ENCODE measurements at regions not wholly inside any gene's neighbourhood (a gene's known extent, or its start where the extent isn't known, plus 50 kb on each side); places are given as distances from the start of the nearest gene placed in this dataset.

GRCh38 chr2:221336967-221337366, 235.1 kb downstream of the EPHA4 start:
- no peak overlapping the region for H2BK5ac ChIP-seq (ENCODE audit: insufficient read length, low read length)
- H3K9me3 Mint-ChIP-seq: peaks cover under 1 to 3% of the 10 kb centered on the region in 2 experiments; a peak in 3 of 5 replicates
- no peak overlapping the region for H3K4ac ChIP-seq (ENCODE audit: low read depth, low read length)
- H3K27ac Mint-ChIP-seq: no peak overlapping the region
- H3K23ac ChIP-seq (ENCODE audit: insufficient read length, low read depth, low read length): no peak overlapping the region
- H3K23me2 ChIP-seq (ENCODE audit: insufficient read length, low read depth, low read length, poor library complexity, severe bottlenecking): no peaks in the 10 kb centered on the region
- H4K8ac ChIP-seq (replicated peaks; ENCODE audit: insufficient read length, low read depth, low read length): no peak overlapping the region
- no peak overlapping the region for H2BK120ac ChIP-seq (ENCODE audit: low read depth, low read length, poor library complexity, severe bottlenecking)
- no peak overlapping the region for H2AK5ac ChIP-seq (ENCODE audit: insufficient read length, low read length)
- no peak overlapping the region for H2BK20ac ChIP-seq (ENCODE audit: low read depth, low read length, poor library complexity, severe bottlenecking)
- H3K27me3 ChIP-seq (ENCODE audit: insufficient read depth, low read length): no peaks in the 10 kb centered on the region
- TF ChIP-seq CTCF (conservative IDR thresholded peaks at IDR 0.05): no peak
- no peaks in the 10 kb centered on the region for H3K79me1 ChIP-seq (ENCODE audit: insufficient read depth, low read depth, low read length, poor library complexity, severe bottlenecking)
- H3K18ac ChIP-seq (ENCODE audit: insufficient read length, low read depth, low read length): no peak overlapping the region
- no peak overlapping the region for H2BK12ac ChIP-seq (ENCODE audit: insufficient read length, low read depth, low read length)
- H3K4me1 ChIP-seq (ENCODE audit: insufficient read depth, low read length): no peaks in the 10 kb centered on the region
- no peak overlapping the region for H4K91ac ChIP-seq (ENCODE audit: insufficient read length, low read depth, low read length)
- no peak overlapping the region for H3K4me2 ChIP-seq (ENCODE audit: insufficient read depth, insufficient read length, low read length)
- H4K5ac ChIP-seq (ENCODE audit: insufficient read length, low read depth, low read length): no peak overlapping the region
- no peak overlapping the region for H3K56ac ChIP-seq (ENCODE audit: insufficient read length, low read depth, low read length)
- no peaks in the 10 kb centered on the region; the same call in 1 of the 2 replicates for H3K27me3 Mint-ChIP-seq (ENCODE audit: low read depth)
- H3K4me1 Mint-ChIP-seq: no peaks in the 10 kb centered on the region
- H3K4me3 Mint-ChIP-seq: no peak overlapping the region
- no peak overlapping the region for H3K9ac ChIP-seq (ENCODE audit: extremely low read depth, insufficient read length, low read length)
- H3K14ac ChIP-seq (ENCODE audit: insufficient read depth, low read length): no peak overlapping the region
- no peak overlapping the region for H2AFZ ChIP-seq (ENCODE audit: low read length)
- H3K9me3 ChIP-seq (ENCODE audit: control insufficient read depth, low read depth, low read length): no peaks in the 10 kb centered on the region
- no peak overlapping the region for H2BK15ac ChIP-seq (ENCODE audit: low read depth, low read length)
- H3K27ac ChIP-seq (ENCODE audit: insufficient read length, low read depth, low read length): no peak overlapping the region
- H3K36me3 Mint-ChIP-seq (ENCODE audit: insufficient read depth in 1 of 3, low read depth in 3 of 3): no peaks in the 10 kb centered on the region; a peak in 1 of 7 replicates
- no peaks in the 10 kb centered on the region for H4K20me1 ChIP-seq (ENCODE audit: control insufficient read depth, insufficient read depth, insufficient read length)
- no CpG with 5 or more reads among the region's 2 CpGs for WGBS (ENCODE audit: extremely low coverage, insufficient read length, low lambda C conversion rate)
- H3T11ph ChIP-seq (ENCODE audit: low read length): no peak overlapping the region
- H3K79me2 ChIP-seq (ENCODE audit: insufficient read depth, low read length): no peaks in the 10 kb centered on the region
- no peak for DNase-seq
